ENCODE measurements at regions not wholly inside any gene's neighbourhood (a gene's known extent, or its start where the extent isn't known, plus 50 kb on each side); places are given as distances from the start of the nearest gene placed in this dataset.

- no peak for TF ChIP-seq POLR2AphosphoS5 (IDR thresholded peaks at IDR 0.05; ENCODE audit: insufficient read depth in 1 of 2, low read depth in 1 of 2)
- TF ChIP-seq CTCF (IDR thresholded peaks at IDR 0.05): no peak
- TF ChIP-seq POLR2A (IDR thresholded peaks at IDR 0.05): no peak
- Histone ChIP-seq H3K27ac (no peak overlapping the region), H3K9me3 (no peaks in the 10 kb centered on the region), H3K4me3 (no peak overlapping the region), H3K27me3 (no peaks in the 10 kb centered on the region), H3K4me1 (no peaks in the 10 kb centered on the region), H3K36me3 (no peaks in the 10 kb centered on the region)
- intact Hi-C loops (cut with DNase I): no loop called here
- no peak for DNase-seq (ENCODE audit: extremely low spot score in 2 of 2)
These were observed 267.5 kb downstream of the NKX6-1 start for GRCh38 chr4:84231539-84232055.

GRCh38 chr4:84224522-84224921 lies 274.6 kb downstream of the NKX6-1 start:
- no peak overlapping the region for H3K4me3 ChIP-seq
- H3K27me3 ChIP-seq: no peaks in the 10 kb centered on the region
- no peaks in the 10 kb centered on the region for H3K4me1 ChIP-seq
- DNase-seq (ENCODE audit: extremely low spot score in 2 of 2): no peak
- H3K9me3 ChIP-seq: no peaks in the 10 kb centered on the region
- intact Hi-C loops (cut with DNase I): no loop called here
- TF ChIP-seq CTCF (IDR thresholded peaks at IDR 0.05): no peak
- TF ChIP-seq POLR2A (IDR thresholded peaks at IDR 0.05): no peak
- TF ChIP-seq POLR2AphosphoS5 (IDR thresholded peaks at IDR 0.05; ENCODE audit: insufficient read depth in 1 of 2, low read depth in 1 of 2): no peak
- H3K36me3 ChIP-seq: no peaks in the 10 kb centered on the region
- H3K27ac ChIP-seq: no peak overlapping the region

- DNase-seq (ENCODE audit: extremely low spot score in 2 of 2): no peak
- TF ChIP-seq CTCF (IDR thresholded peaks at IDR 0.05): no peak
- no peak for TF ChIP-seq POLR2A (IDR thresholded peaks at IDR 0.05)
- no peak for TF ChIP-seq POLR2AphosphoS5 (IDR thresholded peaks at IDR 0.05; ENCODE audit: insufficient read depth in 1 of 2, low read depth in 1 of 2)
- no peaks in the 10 kb centered on the region for H3K36me3 ChIP-seq
- no peaks in the 10 kb centered on the region for H3K27me3 ChIP-seq
- H3K4me1 ChIP-seq: no peaks in the 10 kb centered on the region
- no peak overlapping the region for H3K27ac ChIP-seq
- H3K9me3 ChIP-seq: no peaks in the 10 kb centered on the region
- H3K4me3 ChIP-seq: no peak overlapping the region
- intact Hi-C loops (cut with DNase I): no loop called here
These were observed 277.4 kb downstream of the NKX6-1 start for GRCh38 chr4:84221704-84222103.

GRCh38 chr4:84220990-84221389 lies 278.1 kb downstream of the NKX6-1 start:
- Histone ChIP-seq H3K27ac (no peak overlapping the region), H3K4me1 (no peaks in the 10 kb centered on the region)
- no peak for TF ChIP-seq POLR2A (IDR thresholded peaks at IDR 0.05)
- no peak for TF ChIP-seq POLR2AphosphoS5 (IDR thresholded peaks at IDR 0.05; ENCODE audit: insufficient read depth in 1 of 2, low read depth in 1 of 2)
- no peak for TF ChIP-seq CTCF (IDR thresholded peaks at IDR 0.05)

GRCh38 chr4:84219656-84220055 lies 279.4 kb downstream of the NKX6-1 start:
- no peaks in the 10 kb centered on the region for H3K27me3 ChIP-seq
- H3K9me3 ChIP-seq: no peaks in the 10 kb centered on the region
- intact Hi-C loops (cut with DNase I): no loop called here
- DNase-seq (ENCODE audit: extremely low spot score in 2 of 2): no peak
- no peaks in the 10 kb centered on the region for H3K36me3 ChIP-seq
- H3K27ac ChIP-seq: no peak overlapping the region
- no peak for TF ChIP-seq CTCF (IDR thresholded peaks at IDR 0.05)
- no peaks in the 10 kb centered on the region for H3K4me1 ChIP-seq
- no peak overlapping the region for H3K4me3 ChIP-seq

More at GRCh38 chr4:84220990-84221389, 278.1 kb downstream of the NKX6-1 start:
- H3K4me3 ChIP-seq: no peak overlapping the region
- DNase-seq (ENCODE audit: extremely low spot score in 2 of 2): no peak
- intact Hi-C loops (cut with DNase I): no loop called here
- H3K36me3 ChIP-seq: no peaks in the 10 kb centered on the region
- H3K9me3 ChIP-seq: no peaks in the 10 kb centered on the region
- H3K27me3 ChIP-seq: no peaks in the 10 kb centered on the region

All from vagina (tissue), 2 donors.